Liver (tissue), 8 donors: ENCODE measurements at regions not wholly inside any gene's neighbourhood (a gene's known extent, or its start where the extent isn't known, plus 50 kb on each side); places are given as distances from the start of the nearest gene placed in this dataset.

Experiments
- DNase-seq: peaks from one replicate; pipeline ENCODE4 v3.0.0-alpha.2; 2017; ENCODE audit warnings: low spot score
- H3K27ac ChIP-seq, 2 donors: one replicate each; pipeline ENCODE4 v1.7.0; 2013; ENCODE audit warnings: inconsistent platforms in 2 of 2, low read length in 2 of 2, control low read depth in 1 of 2, low read depth in 1 of 2, mild to moderate bottlenecking in 1 of 2
- H3K27me3 ChIP-seq, 4 donors: one replicate each; pipeline versions ENCODE4 v1.6.1 to v1.7.0; 2013; ENCODE audit warnings: low read length in 3 of 4, inconsistent platforms in 1 of 4, mild to moderate bottlenecking in 1 of 4, moderate library complexity in 1 of 4; ENCODE audit not compliant: control insufficient read depth in 4 of 4, insufficient read depth in 4 of 4
- H3K36me3 ChIP-seq, 4 donors: one replicate each; pipeline versions ENCODE4 v1.6.1 to v1.7.0; 2013; ENCODE audit warnings: low read length in 3 of 4, mild to moderate bottlenecking in 3 of 4, low read depth in 1 of 4, moderate library complexity in 1 of 4; ENCODE audit not compliant: control insufficient read depth in 4 of 4, insufficient read depth in 3 of 4
- H3K4me1 ChIP-seq, 4 donors: one replicate each; pipeline versions ENCODE4 v1.6.1 to v1.7.0; 2013; ENCODE audit warnings: low read length in 3 of 4, mild to moderate bottlenecking in 3 of 4, moderate library complexity in 1 of 4; ENCODE audit not compliant: control insufficient read depth in 4 of 4, insufficient read depth in 4 of 4
- H3K4me3 ChIP-seq, 3 donors: one replicate each; pipeline versions ENCODE4 v1.6.1 to v1.7.0; 2013; ENCODE audit warnings: low read length in 3 of 3, control low read depth in 1 of 3, low read depth in 1 of 3, mild to moderate bottlenecking in 1 of 3
- H3K9ac ChIP-seq, 2 donors: one replicate each; pipeline ENCODE4 v1.7.0; 2013; ENCODE audit warnings: low read length in 2 of 2, mild to moderate bottlenecking in 2 of 2, moderate library complexity in 2 of 2, control low read depth in 1 of 2, low read depth in 1 of 2
- H3K9me3 ChIP-seq, 4 donors: one replicate each; pipeline versions ENCODE4 v1.6.1 to v1.7.0; 2013; ENCODE audit warnings: low read length in 3 of 4; ENCODE audit not compliant: control insufficient read depth in 4 of 4
- ATF3 ChIP-seq: IDR thresholded peaks from 2 replicates; pipeline ENCODE4 v1.6.1; 2016; ENCODE audit warnings: antibody characterized with exemption
- CTCF ChIP-seq: fragments of 150-350 bp; IDR thresholded peaks from 2 replicates; pipeline ENCODE4 v1.5.1; 2017; ENCODE audit warnings: improper control_type of control experiment, low read depth, low read length; ENCODE audit not compliant: missing input control
- FOXA1 ChIP-seq: IDR thresholded peaks from 2 replicates; pipeline ENCODE4 v1.6.1; 2016; ENCODE audit warnings: antibody characterized with exemption
- FOXA2 ChIP-seq: IDR thresholded peaks from 2 replicates; pipeline ENCODE4 v1.6.1; 2016; ENCODE audit warnings: antibody characterized with exemption
- GABPA ChIP-seq, 2 donors: IDR thresholded peaks in 1 of 2; conservative IDR thresholded peaks in 1 of 2; 2 replicates each; pipeline ENCODE4 v1.6.1; 2016; ENCODE audit warnings: antibody characterized with exemption in 2 of 2, mild to moderate bottlenecking in 1 of 2, moderate library complexity in 1 of 2
- HNF4A ChIP-seq, 2 donors: conservative IDR thresholded peaks; 2 replicates each; pipeline ENCODE4 v1.6.1; 2016; ENCODE audit warnings: antibody characterized with exemption in 2 of 2, mild to moderate bottlenecking in 2 of 2
- HNF4G ChIP-seq: IDR thresholded peaks from 2 replicates; pipeline ENCODE4 v1.6.1; 2016; ENCODE audit warnings: antibody characterized with exemption
- JUND ChIP-seq, 2 donors: IDR thresholded peaks; 2 replicates each; pipeline ENCODE4 v1.6.1; 2016; ENCODE audit warnings: antibody characterized with exemption in 2 of 2
- NR2F2 ChIP-seq: IDR thresholded peaks from 2 replicates; pipeline ENCODE4 v1.6.1; 2016; ENCODE audit warnings: antibody characterized with exemption
- RAD21 ChIP-seq, 2 donors: IDR thresholded peaks; 2 replicates each; pipeline ENCODE4 v1.6.1; 2016; ENCODE audit warnings: antibody characterized with exemption in 2 of 2, mild to moderate bottlenecking in 2 of 2
- RXRA ChIP-seq, 2 donors: IDR thresholded peaks; 2 replicates each; pipeline ENCODE4 v1.6.1; 2017 to 2018; ENCODE audit warnings: antibody characterized with exemption in 2 of 2, mild to moderate bottlenecking in 1 of 2
- SP1 ChIP-seq: IDR thresholded peaks from 2 replicates; pipeline ENCODE4 v1.6.1; 2018; ENCODE audit warnings: antibody characterized with exemption, mild to moderate bottlenecking
- TAF1 ChIP-seq: conservative IDR thresholded peaks from 2 replicates; pipeline ENCODE4 v1.6.1; 2016; ENCODE audit warnings: antibody characterized with exemption, mild to moderate bottlenecking
- YY1 ChIP-seq: IDR thresholded peaks from 2 replicates; pipeline ENCODE4 v1.6.1; 2016; ENCODE audit warnings: antibody characterized with exemption, mild to moderate bottlenecking
- ZBTB33 ChIP-seq: IDR thresholded peaks from 2 replicates; pipeline ENCODE4 v1.6.1; 2016; ENCODE audit warnings: antibody characterized with exemption
- WGBS: extraction: QIAGEN DNeasy Blood & Tissue Kit; methylation state at CpG from one replicate; pipeline ENCODE4 v1.1.7; 2013; 5-methylcytosine and 5-hydroxymethylcytosine counted together
- TF ChIP-seq, protein P1 (sequence below): IDR thresholded peaks from 2 replicates; pipeline ENCODE4 v1.6.1; 2016; ENCODE audit warnings: antibody characterized with exemption, mild to moderate bottlenecking
- TF ChIP-seq, protein P2 (sequence below): IDR thresholded peaks from 2 replicates; pipeline ENCODE4 v1.6.1; 2016; ENCODE audit warnings: antibody characterized with exemption
- donor health status: healthy.
- donor health status: healthy.
- donor health status: healthy.
- donor health status: healthy.
- donor health status: healthy.

DNA sequence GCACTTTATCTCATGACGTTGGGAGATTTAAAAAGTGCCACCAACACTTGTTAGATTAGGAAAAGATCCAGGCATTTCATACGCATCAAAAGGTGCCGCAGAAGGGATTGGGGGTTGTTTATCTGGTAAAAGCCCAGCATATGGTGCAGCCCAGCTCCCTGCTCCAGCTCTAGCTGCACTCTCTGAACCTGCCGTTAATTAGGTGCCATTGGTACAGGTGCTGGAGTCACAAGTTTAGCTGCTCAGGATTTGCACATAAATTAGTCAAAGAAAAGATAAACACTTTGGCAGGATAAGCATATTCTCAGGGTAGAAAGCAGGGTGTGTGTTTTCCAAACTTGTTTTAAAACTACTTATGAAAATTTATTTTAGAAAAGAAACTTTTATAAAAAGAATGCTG, 932.6 kb upstream of the TMEM132C start:
- Histone ChIP-seq H3K9ac (no peak overlapping the region), H3K27me3 (peaks cover 0 to 3% (median 2%) of the 10 kb centered on the region in 4 donors), H3K4me1 (no peaks in the 10 kb centered on the region), H3K27ac (no peak overlapping the region), H3K4me3 (no peak overlapping the region), H3K9me3 (no peaks in the 10 kb centered on the region), H3K36me3 (no peaks in the 10 kb centered on the region)
- no peak for DNase-seq
- no peak for TF ChIP-seq HNF4A (conservative IDR thresholded peaks at IDR 0.05)
- no peak for TF ChIP-seq CTCF
- TF ChIP-seq, protein P1, sequence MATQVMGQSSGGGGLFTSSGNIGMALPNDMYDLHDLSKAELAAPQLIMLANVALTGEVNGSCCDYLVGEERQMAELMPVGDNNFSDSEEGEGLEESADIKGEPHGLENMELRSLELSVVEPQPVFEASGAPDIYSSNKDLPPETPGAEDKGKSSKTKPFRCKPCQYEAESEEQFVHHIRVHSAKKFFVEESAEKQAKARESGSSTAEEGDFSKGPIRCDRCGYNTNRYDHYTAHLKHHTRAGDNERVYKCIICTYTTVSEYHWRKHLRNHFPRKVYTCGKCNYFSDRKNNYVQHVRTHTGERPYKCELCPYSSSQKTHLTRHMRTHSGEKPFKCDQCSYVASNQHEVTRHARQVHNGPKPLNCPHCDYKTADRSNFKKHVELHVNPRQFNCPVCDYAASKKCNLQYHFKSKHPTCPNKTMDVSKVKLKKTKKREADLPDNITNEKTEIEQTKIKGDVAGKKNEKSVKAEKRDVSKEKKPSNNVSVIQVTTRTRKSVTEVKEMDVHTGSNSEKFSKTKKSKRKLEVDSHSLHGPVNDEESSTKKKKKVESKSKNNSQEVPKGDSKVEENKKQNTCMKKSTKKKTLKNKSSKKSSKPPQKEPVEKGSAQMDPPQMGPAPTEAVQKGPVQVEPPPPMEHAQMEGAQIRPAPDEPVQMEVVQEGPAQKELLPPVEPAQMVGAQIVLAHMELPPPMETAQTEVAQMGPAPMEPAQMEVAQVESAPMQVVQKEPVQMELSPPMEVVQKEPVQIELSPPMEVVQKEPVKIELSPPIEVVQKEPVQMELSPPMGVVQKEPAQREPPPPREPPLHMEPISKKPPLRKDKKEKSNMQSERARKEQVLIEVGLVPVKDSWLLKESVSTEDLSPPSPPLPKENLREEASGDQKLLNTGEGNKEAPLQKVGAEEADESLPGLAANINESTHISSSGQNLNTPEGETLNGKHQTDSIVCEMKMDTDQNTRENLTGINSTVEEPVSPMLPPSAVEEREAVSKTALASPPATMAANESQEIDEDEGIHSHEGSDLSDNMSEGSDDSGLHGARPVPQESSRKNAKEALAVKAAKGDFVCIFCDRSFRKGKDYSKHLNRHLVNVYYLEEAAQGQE = no peak
- no peak for TF ChIP-seq GABPA (IDR thresholded peaks at IDR 0.05 in 1 of 2, conservative IDR thresholded peaks at IDR 0.05 in 1 of 2)
- no peak for TF ChIP-seq RAD21 (IDR thresholded peaks at IDR 0.05)
- no peak for TF ChIP-seq FOXA2
- TF ChIP-seq FOXA1 = no peak
- TF ChIP-seq YY1 = no peak
- no peak for TF ChIP-seq ATF3
- TF ChIP-seq HNF4G = no peak
- no peak for TF ChIP-seq NR2F2
- TF ChIP-seq RXRA (IDR thresholded peaks at IDR 0.05) = no peak
- TF ChIP-seq, protein P2, sequence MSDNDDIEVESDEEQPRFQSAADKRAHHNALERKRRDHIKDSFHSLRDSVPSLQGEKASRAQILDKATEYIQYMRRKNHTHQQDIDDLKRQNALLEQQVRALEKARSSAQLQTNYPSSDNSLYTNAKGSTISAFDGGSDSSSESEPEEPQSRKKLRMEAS = no peak
- TF ChIP-seq JUND (IDR thresholded peaks at IDR 0.05) = no peak
- no peak for TF ChIP-seq TAF1
- WGBS = 71% methylated on average over 4 of the region's 4 CpGs

GRCh38 chr12:127334912-127335644, 931.9 kb upstream of the TMEM132C start:
- no peak for DNase-seq
- peaks cover 0 to 3% (median 1%) of the 10 kb centered on the region in 4 donors for H3K27me3 ChIP-seq
- H3K9ac ChIP-seq = no peak overlapping the region
- H3K4me3 ChIP-seq = no peak overlapping the region
- no peaks in the 10 kb centered on the region for H3K36me3 ChIP-seq
- no peaks in the 10 kb centered on the region for H3K4me1 ChIP-seq
- 14% methylated on average over 1 of the region's 1 CpG for WGBS
- H3K9me3 ChIP-seq = no peaks in the 10 kb centered on the region
- H3K27ac ChIP-seq = no peak overlapping the region
- TF ChIP-seq NR2F2 (no peak), JUND (IDR thresholded peaks at IDR 0.05) (no peak), SP1 (no peak), HNF4G (no peak), RAD21 (IDR thresholded peaks at IDR 0.05) (no peak), CTCF (no peak), ZBTB33 (no peak), RXRA (IDR thresholded peaks at IDR 0.05) (no peak), TAF1 (no peak), GABPA (IDR thresholded peaks at IDR 0.05 in 1 of 2, conservative IDR thresholded peaks at IDR 0.05 in 1 of 2) (no peak), FOXA1 (no peak), FOXA2 (no peak), HNF4A (conservative IDR thresholded peaks at IDR 0.05) (no peak)
- TF ChIP-seq, protein P2 = no peak
